Naive thymus-derived CD8-positive, alpha-beta T cell (primary cell): ENCODE measurements at regions not wholly inside any gene's neighbourhood (a gene's known extent, or its start where the extent isn't known, plus 50 kb on each side); places are given as distances from the start of the nearest gene placed in this dataset.
A peak's percentile ranks its signal among the peaks of the same experiment; 100 is the strongest.

ENCODE experiments used
- ATAC-seq, 2 donors: fragments of 150-1000 bp; cut with Tn5 transposase in 1 of 2; sonication (Bioruptor Pico), chemical (Tn5 transposase) in 1 of 2; 1 replicate in 1 of 2; 2 replicates in 1 of 2; pipeline ENCODE4 v1.10.0; 2021; ENCODE audit warnings: mild to moderate bottlenecking in 2 of 2, moderate library complexity in 2 of 2
- POLR2A ChIA-PET: fragments of 350-600 bp; sonication (Branson Sonifier 250); formaldehyde crosslinking; loops from one replicate; lab custom pipeline; 2021; ENCODE audit warnings: antibody characterized with exemption; lab: Charles Lee
- DNase-seq, 10 donors: peaks; one replicate each; pipeline versions ENCODE4 v3.0.0 to v3.0.0-alpha.2; 2020 to 2022
- H3K27ac Mint-ChIP-seq, 10 donors: one replicate each; pipeline ENCODE4 v1.8.0; 2020 to 2022; ENCODE audit warnings: mild to moderate bottlenecking in 10 of 10, mixed read lengths in 10 of 10, moderate library complexity in 4 of 10, inconsistent platforms in 1 of 10
- H3K27me3 Mint-ChIP-seq, 5 donors: one replicate each; pipeline ENCODE4 v1.8.0; 2021 to 2022; ENCODE audit warnings: mixed read lengths in 5 of 5
- H3K36me3 Mint-ChIP-seq, 3 donors: one replicate each; pipeline ENCODE4 v1.8.0; 2020 to 2022; ENCODE audit warnings: mixed read lengths in 3 of 3, mild to moderate bottlenecking in 2 of 3, inconsistent platforms in 1 of 3
- H3K4me1 Mint-ChIP-seq, 4 donors: one replicate each; pipeline ENCODE4 v1.8.0; 2021 to 2022; ENCODE audit warnings: mixed read lengths in 4 of 4
- H3K4me3 Mint-ChIP-seq, 10 donors: one replicate each; pipeline ENCODE4 v1.8.0; 2020 to 2022; ENCODE audit warnings: mild to moderate bottlenecking in 10 of 10, mixed read lengths in 10 of 10, moderate library complexity in 6 of 10, inconsistent platforms in 1 of 10
- H3K9me3 Mint-ChIP-seq, 9 donors: one replicate each; pipeline ENCODE4 v1.8.0; 2020 to 2022; ENCODE audit warnings: mixed read lengths in 9 of 9, mild to moderate bottlenecking in 3 of 9, inconsistent platforms in 1 of 9, moderate library complexity in 1 of 9

DNA sequence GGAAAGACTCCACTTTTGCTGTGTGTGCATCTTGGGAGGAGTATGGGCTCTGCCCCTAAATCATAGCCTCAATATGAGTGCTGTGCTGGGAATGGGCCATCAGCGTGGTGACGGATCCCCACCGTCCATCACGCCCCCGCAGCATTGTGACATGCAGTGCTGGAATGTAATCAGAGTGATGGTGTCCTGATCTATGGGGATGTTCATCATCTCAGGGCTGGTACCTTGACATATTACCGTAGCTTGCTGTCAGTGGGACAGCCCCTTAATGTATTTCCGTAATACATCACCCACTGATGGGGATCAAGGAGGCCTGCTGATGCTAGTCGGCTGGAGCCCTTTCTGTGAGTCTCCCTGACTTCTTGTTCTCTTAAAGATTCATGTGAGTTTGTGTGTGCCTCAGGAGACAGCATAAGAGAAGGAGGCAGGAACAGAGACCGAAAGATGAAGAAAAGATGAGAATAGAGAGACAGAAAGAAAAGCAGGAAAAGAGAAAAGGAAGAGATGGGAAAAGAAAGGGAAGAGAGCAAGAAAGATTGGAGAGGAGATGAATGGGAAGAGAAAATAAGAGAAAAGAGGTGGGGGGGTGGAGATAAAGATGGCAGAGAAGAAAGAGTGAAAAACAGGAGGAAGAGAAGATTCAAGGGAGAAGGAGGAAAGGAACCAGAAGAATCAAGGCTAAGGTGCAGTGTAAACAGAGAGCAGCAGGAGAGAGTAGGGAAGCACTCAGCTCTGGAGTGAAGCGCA, 183.7 kb downstream of the RPLP1 start:
- POLR2A ChIA-PET, result no interaction called here
- ATAC-seq (no peak), DNase-seq (no peak)
- no peak overlapping the region for H3K4me3 Mint-ChIP-seq
- peaks cover 0 to 2% (median 0%) of the 10 kb centered on the region in 3 donors for H3K36me3 Mint-ChIP-seq
- peak overlapping the region in 1 of 10 donors; percentile 32 for H3K27ac Mint-ChIP-seq
- H3K4me1 Mint-ChIP-seq, result peaks cover 0 to 13% (median 0%) of the 10 kb centered on the region in 4 donors
- H3K9me3 Mint-ChIP-seq, result peaks cover 2 to 20% (median 9%) of the 10 kb centered on the region in 9 donors
- peaks cover 4 to 19% (median 17%) of the 10 kb centered on the region in 5 donors for H3K27me3 Mint-ChIP-seq

DNA sequence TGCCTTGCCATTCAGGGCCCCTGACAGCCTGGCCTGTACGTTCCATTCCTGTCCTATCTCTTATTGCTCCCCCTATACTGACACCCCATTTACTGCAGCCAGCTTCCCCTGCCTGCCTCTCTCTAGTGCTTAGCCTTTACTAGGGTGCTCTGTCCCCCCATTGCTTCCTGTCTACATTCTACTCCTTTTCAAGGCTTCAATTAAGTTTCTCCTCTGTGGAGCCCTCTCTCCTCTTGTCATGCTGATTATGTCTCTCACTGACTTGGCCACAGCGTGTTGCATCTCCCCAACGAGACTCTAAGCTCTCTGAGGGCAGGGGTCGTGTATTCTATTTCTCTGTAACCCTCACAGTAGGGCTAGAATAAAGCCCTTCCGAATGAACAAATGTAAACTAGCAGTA, 185.2 kb downstream of the RPLP1 start:
- Mint-ChIP-seq H3K36me3 (peaks cover 0 to 2% (median 0%) of the 10 kb centered on the region in 3 donors), H3K4me3 (no peak overlapping the region), H3K9me3 (peaks cover 4 to 25% (median 14%) of the 10 kb centered on the region in 9 donors), H3K27ac (no peak overlapping the region), H3K4me1 (peaks cover 0 to 9% (median 0%) of the 10 kb centered on the region in 4 donors), H3K27me3 (peaks cover 4 to 13% (median 8%) of the 10 kb centered on the region in 5 donors)
- no peak for ATAC-seq
- POLR2A ChIA-PET, result no interaction called here
- no peak for DNase-seq

DNA sequence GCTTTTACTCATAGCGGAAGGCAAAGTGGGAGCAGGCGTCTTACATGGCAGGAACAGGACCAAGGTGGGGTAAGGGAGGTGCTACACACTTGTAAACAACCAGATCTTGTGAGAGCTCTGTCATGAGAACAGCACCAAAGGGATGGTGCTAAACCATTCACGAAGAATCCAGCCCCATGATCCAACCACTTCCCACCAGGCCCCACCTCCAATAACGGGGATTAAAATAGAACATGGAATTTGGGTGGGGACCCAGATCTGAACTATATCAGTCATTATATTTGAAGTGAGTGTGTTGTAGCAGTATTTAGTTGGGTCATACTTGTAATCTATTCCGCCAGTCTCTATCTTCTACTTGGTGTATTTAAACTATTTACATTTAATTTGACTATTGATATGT, 190.9 kb downstream of the RPLP1 start:
- H3K27me3 Mint-ChIP-seq, result peaks cover 0 to 6% (median 1%) of the 10 kb centered on the region in 5 donors
- DNase-seq, result no peak
- no peak for ATAC-seq
- H3K36me3 Mint-ChIP-seq, result peaks cover 0 to 4% (median 2%) of the 10 kb centered on the region in 3 donors
- H3K4me1 Mint-ChIP-seq, result no peaks in the 10 kb centered on the region
- H3K9me3 Mint-ChIP-seq, result peaks cover 4 to 25% (median 14%) of the 10 kb centered on the region in 9 donors
- POLR2A ChIA-PET, result no interaction called here
- H3K27ac Mint-ChIP-seq, result no peak overlapping the region
- no peak overlapping the region for H3K4me3 Mint-ChIP-seq

DNA sequence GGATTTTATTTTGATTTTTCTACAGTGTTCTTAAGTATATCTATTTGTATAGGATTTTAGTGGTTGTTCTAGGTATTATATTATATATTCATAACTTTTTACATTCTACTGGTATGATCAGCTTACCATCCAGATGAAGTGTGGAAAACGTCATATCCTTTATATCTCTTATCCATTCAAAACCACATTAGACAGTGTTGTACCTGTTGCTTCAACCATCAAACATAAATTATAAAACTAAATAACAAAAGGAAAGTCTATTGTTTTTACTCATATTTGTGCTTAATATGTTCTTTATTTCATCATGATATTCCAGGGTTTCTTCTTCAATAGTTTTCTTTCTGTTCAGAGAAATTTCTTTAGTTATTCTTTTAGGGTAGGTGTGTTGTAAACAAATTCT, 191.4 kb downstream of the RPLP1 start:
- peaks cover 0 to 4% (median 2%) of the 10 kb centered on the region in 3 donors for H3K36me3 Mint-ChIP-seq
- peaks cover 0 to 10% (median 2%) of the 10 kb centered on the region in 5 donors for H3K27me3 Mint-ChIP-seq
- H3K4me3 Mint-ChIP-seq, result no peak overlapping the region
- no peaks in the 10 kb centered on the region for H3K4me1 Mint-ChIP-seq
- no peak for ATAC-seq
- POLR2A ChIA-PET, result no interaction called here
- DNase-seq, result no peak
- peaks cover 4 to 25% (median 14%) of the 10 kb centered on the region in 9 donors for H3K9me3 Mint-ChIP-seq
- H3K27ac Mint-ChIP-seq, result no peak overlapping the region

DNA sequence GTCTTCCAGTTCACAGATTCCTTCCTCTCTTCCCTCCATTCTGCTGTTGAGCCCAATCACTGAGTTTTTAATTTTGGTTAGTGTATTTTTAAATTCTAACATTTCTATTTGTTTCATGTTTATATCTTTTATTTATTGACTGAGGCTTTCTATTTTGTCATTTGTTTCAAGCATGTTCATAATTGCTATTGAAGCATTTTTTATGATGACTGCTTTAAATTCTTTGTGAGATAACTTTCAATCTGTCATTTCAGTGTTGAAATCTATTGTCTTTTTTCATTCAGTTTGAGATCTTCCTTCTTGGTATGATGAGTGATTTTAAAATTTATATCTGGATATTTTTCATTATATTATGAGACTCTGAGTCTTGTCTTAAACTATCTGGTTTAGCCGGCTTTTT, 192.3 kb downstream of the RPLP1 start:
- H3K27ac Mint-ChIP-seq, result peak overlapping the region in 1 of 10 donors; percentile 20
- peaks cover 0 to 4% (median 2%) of the 10 kb centered on the region in 3 donors for H3K36me3 Mint-ChIP-seq
- ATAC-seq, result no peak
- no peaks in the 10 kb centered on the region for H3K4me1 Mint-ChIP-seq
- POLR2A ChIA-PET, result no interaction called here
- peaks cover 4 to 24% (median 12%) of the 10 kb centered on the region in 9 donors for H3K9me3 Mint-ChIP-seq
- no peak overlapping the region for H3K4me3 Mint-ChIP-seq
- H3K27me3 Mint-ChIP-seq, result peaks cover 0 to 16% (median 3%) of the 10 kb centered on the region in 5 donors
- no peak for DNase-seq

DNA sequence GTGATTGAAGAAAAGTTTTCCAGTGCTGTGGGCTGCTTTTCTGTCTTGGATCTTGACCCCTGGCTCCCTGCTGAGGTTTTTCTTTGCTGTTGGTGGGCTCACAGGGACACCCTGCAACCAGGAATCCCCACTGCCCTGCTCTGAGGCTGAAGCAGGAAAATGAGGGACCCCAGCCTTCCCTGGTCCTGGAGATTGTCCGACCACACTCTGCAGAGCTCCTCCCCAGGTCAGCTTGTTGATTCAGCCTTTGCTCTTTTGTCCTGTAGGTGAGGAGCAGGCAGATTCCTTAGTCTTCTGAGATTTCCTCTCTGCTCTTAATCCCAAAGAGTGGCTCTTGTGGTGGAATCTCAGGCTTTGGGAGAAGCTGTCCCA, 194.5 kb downstream of the RPLP1 start:
- Mint-ChIP-seq H3K9me3 (peaks cover 0 to 4% (median 1%) of the 10 kb centered on the region in 9 donors), H3K4me1 (peaks cover 1 to 2% (median 2%) of the 10 kb centered on the region in 4 donors), H3K36me3 (peaks cover 0 to 4% (median 0%) of the 10 kb centered on the region in 3 donors), H3K4me3 (no peak overlapping the region), H3K27me3 (peaks cover 0 to 29% (median 7%) of the 10 kb centered on the region in 5 donors), H3K27ac (no peak overlapping the region)
- POLR2A ChIA-PET, result no interaction called here
- DNase-seq (no peak), ATAC-seq (no peak)

DNA sequence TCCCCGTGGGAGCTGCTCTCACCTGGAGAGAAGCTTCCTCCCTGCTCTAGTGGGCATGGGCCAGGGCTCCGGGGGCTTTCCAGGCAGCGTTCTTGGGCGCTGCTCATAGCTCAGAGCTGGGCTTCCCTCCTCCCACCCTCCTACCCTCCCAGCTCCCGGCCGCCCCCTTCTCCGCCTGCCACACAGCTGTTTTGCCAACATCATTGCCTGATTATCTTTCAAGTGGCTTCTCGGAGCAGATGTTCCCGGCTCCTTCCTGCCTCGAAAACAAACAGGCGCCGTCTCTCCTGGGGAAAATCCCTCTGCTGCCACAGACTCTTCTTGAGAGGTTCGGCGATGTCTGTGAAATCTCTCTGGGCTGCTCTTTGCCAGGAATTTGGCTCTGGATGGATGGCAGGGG, 195.6 kb downstream of the RPLP1 start:
- peaks cover 0 to 4% (median 0%) of the 10 kb centered on the region in 9 donors for H3K9me3 Mint-ChIP-seq
- ATAC-seq (no peak), DNase-seq (no peak)
- H3K27ac Mint-ChIP-seq, result peak overlapping the region in 1 of 10 donors; percentile 15
- H3K36me3 Mint-ChIP-seq, result peaks cover 0 to 2% (median 0%) of the 10 kb centered on the region in 3 donors
- H3K27me3 Mint-ChIP-seq, result peaks cover 0 to 29% (median 7%) of the 10 kb centered on the region in 5 donors
- no peak overlapping the region for H3K4me3 Mint-ChIP-seq
- peaks cover 4 to 9% (median 8%) of the 10 kb centered on the region in 4 donors for H3K4me1 Mint-ChIP-seq
- POLR2A ChIA-PET, result no interaction called here

DNA sequence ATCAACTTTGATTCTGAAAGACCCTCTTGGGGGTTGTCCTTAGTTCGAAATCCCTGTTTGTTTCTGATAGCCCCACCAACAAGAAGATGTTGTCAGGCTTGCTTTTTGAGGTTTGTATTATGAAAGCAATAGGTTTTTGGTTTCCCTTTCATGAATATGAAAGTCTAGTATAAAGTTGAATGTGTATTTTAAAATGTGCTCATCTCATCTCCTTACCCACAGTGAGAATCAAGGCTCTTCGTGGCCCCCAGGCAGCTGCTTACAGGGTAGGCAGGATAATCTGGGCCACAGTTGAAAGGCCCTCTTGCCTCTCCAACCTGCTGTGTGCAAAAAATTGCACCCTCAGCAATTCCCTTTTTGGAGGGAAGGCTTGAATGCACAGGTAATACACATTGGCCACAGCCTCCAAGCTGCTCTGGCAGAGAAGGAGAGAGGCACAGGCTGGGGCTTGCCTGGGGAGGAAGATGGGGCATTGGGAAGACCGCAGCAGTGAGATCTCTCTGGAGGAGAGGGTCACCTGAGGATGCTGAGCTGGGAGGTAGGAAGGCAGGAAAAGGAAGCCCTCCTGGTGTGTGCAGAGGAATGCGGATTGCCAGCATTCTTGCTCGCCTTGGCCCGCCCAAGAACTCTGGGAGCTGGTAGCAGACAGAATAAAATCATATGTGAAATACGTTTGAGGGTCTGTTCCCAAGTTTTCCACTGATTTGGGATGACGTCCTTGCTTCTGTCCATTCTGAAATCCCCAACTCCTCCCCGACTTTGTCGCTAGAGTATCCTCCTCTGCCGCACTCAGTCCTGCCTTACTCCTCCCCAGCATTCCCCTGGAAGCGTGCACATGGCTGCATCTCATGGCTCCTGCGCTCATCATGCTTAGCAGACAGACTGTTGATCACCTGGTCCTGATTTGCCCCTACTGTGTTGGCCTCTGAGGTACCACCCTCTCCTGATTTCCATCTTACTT, 196.4 kb downstream of the RPLP1 start:
- Mint-ChIP-seq H3K27me3 (peaks cover 0 to 29% (median 7%) of the 10 kb centered on the region in 5 donors), H3K36me3 (no peaks in the 10 kb centered on the region), H3K27ac (peak overlapping the region in 2 of 10 donors; percentile 4 to 49), H3K4me1 (peaks cover 4 to 9% (median 8%) of the 10 kb centered on the region in 4 donors), H3K4me3 (no peak overlapping the region), H3K9me3 (peaks cover 0 to 2% (median 0%) of the 10 kb centered on the region in 9 donors)
- no peak for ATAC-seq
- POLR2A ChIA-PET, result no interaction called here
- DNase-seq, result no peak

DNA sequence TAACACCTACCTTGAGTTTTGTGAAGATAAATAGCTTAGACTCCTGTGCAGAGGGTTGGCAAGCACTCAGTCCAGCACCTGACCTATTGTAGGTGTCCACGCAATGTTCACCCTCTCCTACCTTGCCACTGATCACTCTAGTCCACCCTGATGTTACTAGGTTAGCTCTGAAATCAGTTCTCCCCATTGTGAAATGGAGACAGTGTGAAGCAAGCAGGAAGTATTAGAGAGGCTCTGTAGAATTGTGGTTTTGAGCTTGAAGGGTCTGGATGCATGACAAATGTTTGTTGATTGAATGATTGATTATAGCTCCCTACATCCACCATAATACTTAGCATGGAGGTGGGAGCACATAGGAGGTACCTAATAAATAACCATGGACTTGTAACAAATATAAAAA, 199.7 kb downstream of the RPLP1 start:
- H3K27ac Mint-ChIP-seq, result no peak overlapping the region
- POLR2A ChIA-PET, result interaction anchor here (1.3 kb wide), 1 partner anchor 13 kb away, joined by 3 read pairs; no protein-coding TSS in a partner anchor
- H3K4me1 Mint-ChIP-seq, result peaks cover 4 to 10% (median 8%) of the 10 kb centered on the region in 4 donors
- H3K27me3 Mint-ChIP-seq, result peaks cover 0 to 28% (median 7%) of the 10 kb centered on the region in 5 donors
- H3K36me3 Mint-ChIP-seq, result no peaks in the 10 kb centered on the region
- no peaks in the 10 kb centered on the region for H3K9me3 Mint-ChIP-seq
- ATAC-seq (no peak), DNase-seq (no peak)
- no peak overlapping the region for H3K4me3 Mint-ChIP-seq

DNA sequence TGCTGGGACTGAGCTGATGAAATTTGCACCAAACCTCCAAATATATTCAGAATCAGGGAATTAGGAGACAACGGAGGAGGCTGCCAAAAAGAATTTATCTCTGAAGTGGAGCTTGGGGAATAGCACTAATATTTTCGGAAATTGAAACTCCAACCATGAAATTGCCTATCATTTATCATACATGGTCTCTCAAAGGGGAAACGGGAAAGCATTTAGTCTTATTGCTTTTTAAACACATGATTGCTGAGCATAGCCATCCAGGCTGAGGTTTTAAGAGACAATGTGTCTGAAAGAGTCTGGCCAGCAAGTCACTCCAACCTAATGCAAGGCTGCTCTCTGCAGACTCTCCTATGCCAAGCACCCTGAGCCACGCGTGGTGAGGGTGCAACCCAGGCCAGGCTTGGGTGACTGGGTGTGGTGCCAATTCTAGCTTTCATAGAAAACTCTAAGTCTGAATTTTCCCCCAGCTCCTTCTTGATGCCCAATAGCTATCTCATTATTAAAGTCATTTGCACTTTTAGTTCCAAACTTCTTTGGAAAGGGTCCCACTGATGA, 200.2 kb downstream of the RPLP1 start:
- peaks cover 0 to 29% (median 7%) of the 10 kb centered on the region in 5 donors for H3K27me3 Mint-ChIP-seq
- no peak overlapping the region for H3K4me3 Mint-ChIP-seq
- no peak for ATAC-seq
- POLR2A ChIA-PET, result interaction anchor here (1.3 kb wide), 1 partner anchor 13 kb away, joined by 3 read pairs; no protein-coding TSS in a partner anchor
- no peaks in the 10 kb centered on the region for H3K36me3 Mint-ChIP-seq
- peaks cover 4 to 10% (median 8%) of the 10 kb centered on the region in 4 donors for H3K4me1 Mint-ChIP-seq
- no peak overlapping the region for H3K27ac Mint-ChIP-seq
- no peak for DNase-seq
- no peaks in the 10 kb centered on the region for H3K9me3 Mint-ChIP-seq

DNA sequence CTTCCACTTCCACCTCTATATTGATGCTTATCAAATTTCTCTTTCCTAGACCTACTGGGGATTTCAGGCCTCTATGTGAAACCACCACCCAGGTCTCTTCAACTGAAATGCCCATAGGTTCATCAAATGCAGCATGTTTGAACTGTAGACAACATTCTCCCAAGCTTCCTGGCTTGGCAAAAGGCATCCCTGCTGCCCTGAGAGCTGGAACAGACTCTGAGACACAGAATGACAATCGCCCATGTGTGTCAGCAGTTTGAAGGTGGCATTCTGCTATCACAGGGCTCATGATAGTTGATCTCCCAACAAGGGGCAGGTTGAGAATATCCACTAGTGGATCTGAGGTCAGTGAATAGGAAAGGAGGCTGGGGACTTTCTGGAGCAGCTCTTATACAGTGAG, 200.7 kb downstream of the RPLP1 start:
- Mint-ChIP-seq H3K9me3 (no peaks in the 10 kb centered on the region), H3K27me3 (peaks cover 0 to 29% (median 7%) of the 10 kb centered on the region in 5 donors), H3K4me3 (no peak overlapping the region), H3K27ac (no peak overlapping the region), H3K36me3 (no peaks in the 10 kb centered on the region), H3K4me1 (peaks cover 4 to 10% (median 8%) of the 10 kb centered on the region in 4 donors)
- DNase-seq (no peak), ATAC-seq (no peak)
- POLR2A ChIA-PET, result interaction anchor here (1.3 kb wide), 1 partner anchor 12 kb away, joined by 3 read pairs; no protein-coding TSS in a partner anchor

DNA sequence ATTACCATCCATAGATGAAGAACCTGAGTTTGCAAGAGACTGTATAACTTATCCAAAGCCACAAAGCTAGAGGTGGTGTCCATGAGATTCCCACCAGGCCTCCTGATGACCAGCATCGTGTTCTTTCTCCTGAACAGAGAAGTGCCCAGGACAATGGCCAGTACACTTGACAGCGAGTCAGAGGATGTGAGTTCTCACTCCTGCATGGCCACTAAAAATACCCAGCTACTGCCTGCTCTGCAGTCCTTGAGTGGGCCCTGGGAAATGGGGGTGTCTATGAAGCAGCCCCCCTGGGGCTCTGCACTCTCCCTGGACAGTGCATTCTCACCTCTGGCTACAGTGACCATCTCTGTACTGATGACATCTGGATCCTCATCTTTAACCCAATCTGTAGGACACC, 201.2 kb downstream of the RPLP1 start:
- DNase-seq (no peak), ATAC-seq (no peak)
- Mint-ChIP-seq H3K9me3 (no peaks in the 10 kb centered on the region), H3K4me3 (no peak overlapping the region), H3K27ac (no peak overlapping the region), H3K27me3 (peaks cover 0 to 28% (median 8%) of the 10 kb centered on the region in 5 donors), H3K36me3 (no peaks in the 10 kb centered on the region), H3K4me1 (peaks cover 4 to 10% (median 8%) of the 10 kb centered on the region in 4 donors)
- POLR2A ChIA-PET, result interaction anchor here (1.3 kb wide), 1 partner anchor 12 kb away, joined by 3 read pairs; no protein-coding TSS in a partner anchor
